CD4-positive, alpha-beta T cell treated with Interleukin-21 for 1 hour (primary cell): ENCODE measurements at regions not wholly inside any gene's neighbourhood (a gene's known extent, or its start where the extent isn't known, plus 50 kb on each side); places are given as distances from the start of the nearest gene placed in this dataset.

Source experiments
- DNase-seq: peaks from one replicate; pipeline ENCODE4 v3.0.0-alpha.2; 2020

DNA sequence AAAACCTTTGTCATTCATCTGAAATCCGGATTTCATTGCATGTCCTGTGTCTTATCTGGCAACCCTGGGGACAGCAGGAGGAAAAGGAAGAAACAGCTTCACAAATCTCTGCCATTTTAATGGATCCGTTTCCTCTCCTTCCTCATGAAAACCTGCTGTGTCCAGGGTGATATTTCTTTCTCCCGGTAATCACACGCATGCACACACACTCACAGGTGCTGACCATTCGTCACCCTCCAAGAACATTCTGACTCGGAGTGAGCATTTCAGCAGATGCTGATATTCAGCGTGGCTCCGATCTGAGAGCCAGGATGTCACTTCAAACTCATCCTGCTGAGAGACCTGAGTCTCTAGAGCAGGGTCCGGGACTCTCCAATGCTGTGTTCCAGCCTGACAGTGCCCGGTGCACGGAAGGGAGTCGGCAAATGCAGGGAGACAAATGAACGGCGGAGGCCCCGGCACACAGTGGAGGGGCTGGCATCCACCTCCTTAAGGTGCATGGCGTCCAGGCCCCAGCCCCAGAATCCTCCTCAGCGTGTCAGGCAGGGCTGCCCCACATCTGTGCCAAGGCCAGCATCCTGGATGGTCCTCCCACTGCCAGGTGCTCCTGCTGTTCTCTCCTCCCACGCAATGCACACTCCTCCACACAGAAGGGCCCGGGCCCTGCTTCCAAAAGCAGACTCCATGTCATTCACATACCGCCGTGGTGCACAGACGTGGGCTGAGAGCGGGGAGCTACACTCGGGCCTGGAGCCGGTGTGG is 70.7 kb downstream of the RBFOX3 start:
- DNase-seq = no peak

DNA sequence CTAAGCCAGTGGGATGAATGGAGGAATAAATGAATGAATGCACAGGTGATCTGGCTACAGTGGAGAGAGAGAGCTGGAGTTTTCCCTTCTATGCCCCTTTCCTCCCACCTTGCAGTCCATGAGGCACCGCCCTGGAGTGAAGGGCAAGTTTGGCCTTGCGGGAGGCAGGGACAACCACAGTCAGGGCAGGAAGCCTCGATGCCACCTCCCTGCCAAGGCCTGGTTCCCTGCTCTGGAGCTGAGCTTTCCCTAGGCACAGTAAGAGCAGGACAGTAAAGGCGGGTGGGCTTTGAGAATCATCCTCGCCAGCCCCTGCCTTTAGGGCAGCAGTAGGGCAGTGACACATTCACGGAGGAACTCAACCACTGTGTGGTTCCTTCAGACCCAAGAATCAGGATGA is 72.6 kb downstream of the RBFOX3 start:
- DNase-seq = no peak

DNA sequence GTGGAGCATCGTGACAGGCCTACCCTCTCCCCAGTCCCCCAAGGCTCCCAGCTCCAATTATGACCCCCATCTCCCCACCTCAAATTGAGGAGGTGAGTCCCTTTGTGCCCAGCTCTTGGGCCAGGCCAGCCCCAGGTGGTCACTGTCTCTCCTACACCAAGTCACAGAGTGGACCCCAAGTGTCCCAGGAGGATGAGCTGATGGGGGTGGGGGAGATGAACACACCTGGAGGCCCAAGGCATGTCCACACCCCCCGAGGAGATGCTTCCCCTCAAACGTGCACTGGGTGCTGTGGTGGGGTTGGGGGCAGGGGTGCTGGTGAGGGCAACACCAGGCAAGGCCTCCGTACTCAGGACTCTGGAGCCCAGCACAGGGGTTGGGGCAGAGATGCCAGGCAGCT is 73.2 kb downstream of the RBFOX3 start:
- DNase-seq = no peak

DNA sequence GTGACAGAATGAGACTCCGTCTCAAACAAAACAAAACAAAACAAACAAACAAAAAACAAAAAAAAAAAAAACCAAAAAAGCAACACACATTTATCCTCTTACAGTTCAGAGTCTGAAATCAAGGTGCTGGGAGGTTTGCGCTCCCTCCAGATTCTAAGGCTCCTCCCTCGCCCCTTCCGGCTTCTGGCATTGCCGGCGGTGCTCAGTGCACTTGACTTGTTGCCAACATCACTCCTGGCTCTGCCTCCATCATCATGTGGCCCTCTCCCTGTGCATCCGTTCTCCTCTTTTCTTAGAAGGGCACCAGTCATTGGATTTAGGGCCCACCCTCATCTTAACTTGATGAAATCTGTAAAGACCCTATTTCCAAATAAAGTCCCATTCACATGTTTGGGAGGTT is 73.8 kb downstream of the RBFOX3 start:
- no peak for DNase-seq

DNA sequence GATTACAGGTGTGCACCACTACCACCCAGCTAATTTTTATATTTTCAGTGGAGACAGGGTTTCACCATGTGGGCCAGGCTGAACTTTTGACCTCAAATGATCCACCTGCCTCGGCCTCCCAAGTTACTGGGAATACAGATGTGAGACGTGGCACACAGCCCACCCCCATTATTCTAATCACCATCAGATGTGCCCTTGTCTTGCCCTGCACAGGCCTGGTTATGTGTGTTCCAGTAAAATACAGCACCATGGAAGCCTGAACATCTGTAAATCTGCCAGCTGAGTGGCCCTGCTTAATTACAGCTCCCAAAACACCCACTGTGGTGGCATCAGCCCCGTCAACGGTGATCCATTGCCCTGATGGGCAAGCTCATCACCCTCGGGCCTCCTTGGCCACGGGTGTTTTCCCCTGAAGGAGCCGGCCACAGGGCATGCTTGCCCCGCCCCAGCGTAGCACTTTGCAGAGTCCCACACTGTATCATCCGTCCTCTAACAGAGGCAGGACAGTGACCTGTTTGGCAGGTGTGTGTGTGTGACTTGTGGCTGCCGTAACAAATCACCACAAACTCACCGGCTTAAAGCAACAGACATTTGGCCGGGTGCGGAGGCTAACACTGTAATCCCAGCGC is 74.5 kb downstream of the RBFOX3 start:
- no peak for DNase-seq

DNA sequence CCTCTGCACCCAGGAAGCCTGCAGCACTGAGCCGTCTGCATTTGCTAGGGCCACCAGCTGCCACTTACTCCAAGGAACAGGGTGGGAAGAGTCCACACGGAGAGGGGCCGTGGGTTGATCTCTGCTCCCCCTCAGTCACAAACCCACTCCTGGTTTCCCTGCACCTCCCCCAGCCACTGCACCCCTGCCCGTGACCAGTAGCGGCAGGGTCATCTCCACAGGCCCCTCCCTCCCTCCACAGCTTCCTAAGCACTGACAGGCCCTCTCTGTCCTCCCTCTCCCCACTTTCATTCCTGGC is 75.2 kb downstream of the RBFOX3 start:
- no peak for DNase-seq

DNA sequence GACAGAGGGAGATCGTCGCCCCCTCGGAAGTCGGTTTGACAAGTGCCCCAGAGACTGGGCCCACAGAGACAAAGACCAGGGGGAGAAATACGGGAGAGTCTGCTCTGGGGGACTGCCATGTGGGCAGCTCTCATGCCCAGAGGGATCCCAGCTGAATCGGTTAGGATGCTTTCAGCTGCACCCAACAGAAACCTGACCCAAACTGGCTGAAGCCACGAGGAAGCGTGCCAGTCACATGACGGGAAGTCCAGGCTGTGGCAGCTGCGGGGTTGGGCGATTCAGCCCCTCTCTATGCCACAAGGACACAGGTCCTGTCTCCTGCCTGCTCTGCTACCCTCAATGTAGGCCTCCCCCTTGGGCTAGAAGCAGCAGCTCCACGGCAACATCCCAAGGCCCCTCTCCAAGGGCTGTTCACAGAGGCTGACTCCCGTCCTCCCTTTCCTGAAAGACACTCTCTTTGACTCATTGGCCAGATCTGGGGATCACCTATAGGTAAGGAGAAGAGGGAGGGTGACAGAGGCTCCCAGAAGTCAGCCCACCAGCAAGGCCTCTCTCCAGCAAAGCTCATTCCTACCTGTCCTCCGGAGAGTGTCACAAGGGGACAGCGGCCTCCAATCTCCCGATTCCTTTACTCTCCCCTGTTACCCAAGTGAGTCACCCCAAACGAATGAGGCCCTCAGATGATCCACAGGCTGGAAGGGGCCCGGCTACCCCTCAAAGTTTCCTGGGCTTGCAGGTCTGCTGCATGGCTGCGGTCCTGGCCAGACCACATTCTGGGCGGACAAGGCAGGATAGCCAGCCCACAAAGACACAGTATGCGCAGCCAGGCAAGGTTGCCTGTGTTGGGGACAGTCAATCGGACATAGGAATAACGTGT is 75.8 kb downstream of the RBFOX3 start:
- no peak for DNase-seq

DNA sequence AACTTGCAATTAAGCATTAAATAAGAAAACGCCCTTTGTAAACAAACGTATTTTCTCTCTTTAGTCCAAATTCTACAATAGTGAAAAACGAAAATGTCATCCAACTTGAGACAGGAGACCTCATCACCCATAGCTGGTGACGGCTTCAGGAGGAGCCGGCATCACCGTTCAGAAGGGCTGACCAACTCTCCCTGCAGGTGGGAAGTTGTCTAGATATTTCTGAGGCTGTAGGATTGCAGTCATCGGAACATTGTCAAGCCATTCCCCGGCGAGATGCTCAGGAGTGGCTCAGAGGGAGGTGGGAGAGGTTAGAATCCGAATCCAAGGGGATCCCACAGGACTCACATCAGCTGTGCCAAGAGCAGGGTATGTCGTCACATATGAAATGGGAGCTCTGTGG is 76.7 kb downstream of the RBFOX3 start:
- no peak for DNase-seq

DNA sequence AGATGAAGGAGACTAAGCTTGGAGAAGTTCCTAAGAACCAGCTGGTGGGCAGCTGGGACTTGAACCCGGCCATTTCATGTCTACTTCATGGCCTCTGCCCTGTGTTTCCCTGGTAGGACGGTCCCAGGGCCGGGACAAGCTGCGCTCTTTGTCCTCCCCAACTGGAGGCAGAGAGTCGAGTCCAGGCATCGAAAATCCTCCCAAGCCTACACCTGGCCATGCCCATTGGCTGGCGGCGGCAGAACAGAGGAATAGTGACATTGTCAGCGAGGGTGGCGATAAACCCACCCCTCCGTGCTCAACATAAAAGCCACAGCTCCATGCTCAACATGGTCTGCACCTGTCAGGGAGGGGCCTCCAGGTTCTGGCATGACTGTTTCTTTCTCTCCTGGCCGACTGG is 77.7 kb downstream of the RBFOX3 start:
- DNase-seq = no peak

DNA sequence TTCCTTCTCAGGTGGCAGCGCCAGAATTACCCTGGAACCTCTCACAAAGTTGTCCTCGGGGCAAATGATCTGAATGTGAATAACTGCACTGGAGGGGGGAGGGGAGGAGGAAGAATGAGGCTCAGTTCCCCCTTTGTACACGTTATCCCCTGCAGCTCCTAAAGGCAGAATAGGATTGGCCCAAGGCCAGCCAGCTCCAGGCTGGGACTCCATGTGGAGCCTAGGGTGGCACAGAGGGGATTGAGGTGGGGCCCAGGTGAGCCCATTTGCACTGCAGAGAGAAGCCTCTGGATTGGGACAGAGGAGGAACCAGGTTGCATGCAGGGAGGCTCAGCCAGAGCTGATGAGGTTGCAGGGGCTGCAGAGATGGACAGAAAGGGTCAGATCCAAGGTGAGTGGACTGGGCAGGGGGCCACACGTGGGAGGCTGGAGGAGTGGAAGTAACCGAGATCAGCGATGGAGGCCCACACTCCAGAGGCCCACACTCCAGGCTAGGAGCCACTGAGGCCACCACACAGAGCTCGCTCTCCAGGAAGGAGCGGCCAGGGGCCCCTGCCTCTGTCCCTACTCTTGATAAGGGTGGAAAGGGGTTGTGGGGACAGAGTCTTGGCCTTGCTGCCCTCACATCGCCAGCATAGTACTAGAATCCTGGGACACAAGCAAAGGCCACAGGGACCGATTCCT is 78.6 kb downstream of the RBFOX3 start:
- DNase-seq = no peak

DNA sequence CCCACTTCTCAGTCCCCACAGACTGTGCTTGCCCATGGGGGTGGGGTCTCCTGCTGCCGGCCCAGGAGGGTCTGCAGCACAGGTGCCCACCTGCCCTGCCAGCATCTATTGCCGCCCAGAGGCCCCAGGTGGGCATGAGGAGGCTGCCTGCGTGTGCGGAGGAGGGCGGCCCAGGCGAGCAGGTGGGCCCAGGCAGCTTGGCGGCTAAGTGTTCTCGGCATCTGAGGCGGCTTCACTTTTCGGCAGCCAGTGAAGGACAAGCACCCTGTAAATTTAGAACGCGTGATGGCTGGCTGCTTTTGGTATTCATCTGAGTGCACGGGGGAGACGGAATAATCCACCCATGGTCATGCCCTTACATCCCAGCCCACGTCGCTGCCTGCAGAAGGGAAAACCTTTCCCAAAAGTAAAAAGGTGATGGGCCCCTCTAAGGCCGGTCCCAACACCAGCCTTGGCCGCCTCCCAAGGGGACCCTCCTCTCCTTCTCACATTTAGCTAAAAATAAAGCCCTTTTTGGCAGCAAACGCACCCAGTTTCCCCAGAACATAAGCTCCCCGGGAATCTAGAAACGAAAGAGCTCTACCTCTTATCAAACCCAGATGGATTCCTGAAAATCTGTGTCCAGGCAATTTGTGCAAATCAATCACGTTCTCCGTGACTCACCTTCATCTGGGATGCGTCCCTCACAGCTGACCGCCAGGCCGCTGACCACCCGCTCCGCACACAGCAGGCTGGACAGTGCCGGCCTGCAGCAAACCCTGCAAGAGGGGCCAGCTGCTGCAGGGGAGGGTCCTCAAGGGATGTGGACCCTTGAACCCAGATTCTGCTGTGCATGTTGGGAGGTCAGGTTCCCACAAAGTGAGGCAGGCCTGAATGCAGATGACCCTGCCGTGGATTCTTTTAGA is 79.4 kb downstream of the RBFOX3 start:
- no peak for DNase-seq

DNA sequence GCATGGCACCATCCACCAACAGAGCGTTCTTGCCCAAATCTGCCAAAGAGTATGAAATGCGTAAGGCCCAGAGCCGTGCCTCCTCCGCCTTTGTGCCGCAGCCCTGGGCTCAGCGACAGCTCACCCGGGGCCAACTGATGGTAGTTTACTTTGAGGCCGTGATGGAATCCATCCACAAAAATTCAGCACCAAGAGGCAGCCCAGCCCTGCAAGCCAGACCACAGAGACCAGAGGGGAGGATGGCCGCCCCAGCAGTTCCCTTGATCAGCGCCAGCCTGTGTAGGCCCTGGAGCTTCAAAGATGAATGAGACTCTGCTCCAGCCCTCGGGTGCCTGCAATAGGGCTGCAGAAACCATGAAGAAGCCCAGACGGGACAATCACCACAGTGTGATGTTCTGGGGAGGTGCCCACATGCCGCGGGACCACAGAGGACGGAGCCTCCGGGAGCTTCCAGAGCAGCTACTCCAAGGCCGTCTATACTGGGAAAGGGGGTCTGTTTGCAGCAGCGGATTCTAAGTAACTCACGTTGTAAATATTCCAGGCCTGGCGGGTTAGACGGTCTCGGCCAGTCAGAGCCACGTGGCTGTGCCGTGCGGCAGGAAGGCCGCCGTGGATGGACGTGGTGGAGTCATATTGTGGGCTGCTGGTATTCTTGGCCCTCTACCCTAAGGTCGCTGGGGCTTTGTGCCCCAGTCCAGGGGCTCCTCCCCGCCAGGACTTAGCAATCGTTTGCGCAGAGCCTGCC is 80.3 kb downstream of the RBFOX3 start:
- no peak for DNase-seq

DNA sequence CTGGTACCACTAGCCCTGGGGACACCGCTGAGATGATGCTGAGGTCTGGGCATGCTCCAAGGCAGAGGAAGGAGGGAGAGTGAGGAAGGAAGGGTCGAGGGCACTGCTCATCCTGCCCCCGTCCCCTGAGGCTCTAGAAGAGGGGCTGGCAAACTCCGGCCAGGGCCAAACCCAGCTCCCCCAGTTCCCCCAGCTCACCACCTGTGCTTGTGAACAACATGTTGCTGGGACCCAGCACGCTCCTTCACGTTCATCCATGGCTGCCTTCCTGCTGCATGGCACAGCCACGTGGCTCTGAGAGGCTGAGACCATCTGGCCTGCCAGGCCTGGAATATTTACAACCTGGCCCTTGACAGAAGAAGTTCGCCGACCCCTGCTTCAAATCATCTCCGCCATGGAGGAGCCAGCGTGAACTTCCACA is 81.2 kb downstream of the RBFOX3 start:
- DNase-seq = no peak

DNA sequence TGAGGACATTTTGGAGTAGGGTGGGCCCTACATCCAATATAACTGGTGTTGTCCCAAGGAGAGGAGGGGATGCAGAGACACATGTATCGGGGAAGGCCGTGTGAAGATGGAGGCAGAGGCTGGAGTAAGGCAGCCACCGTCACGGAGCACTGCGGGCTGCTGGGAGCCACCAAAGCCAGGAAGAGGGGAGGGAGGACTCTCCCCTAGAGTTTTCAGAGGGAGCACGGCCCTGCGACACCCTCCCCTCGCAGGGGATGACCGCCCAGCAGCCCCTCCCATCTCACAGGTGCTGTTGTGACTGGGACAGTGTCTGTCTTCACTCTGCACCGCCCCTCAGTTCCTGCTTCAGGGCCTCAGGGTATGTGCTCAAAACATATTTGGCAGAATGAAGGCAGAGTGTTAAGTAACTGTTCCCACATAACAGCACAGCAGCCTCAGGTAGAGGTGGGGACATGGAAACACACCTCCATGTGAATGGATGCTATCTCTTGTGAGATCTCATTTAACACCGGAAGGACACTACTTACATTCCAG is 82.2 kb downstream of the RBFOX3 start:
- no peak for DNase-seq

DNA sequence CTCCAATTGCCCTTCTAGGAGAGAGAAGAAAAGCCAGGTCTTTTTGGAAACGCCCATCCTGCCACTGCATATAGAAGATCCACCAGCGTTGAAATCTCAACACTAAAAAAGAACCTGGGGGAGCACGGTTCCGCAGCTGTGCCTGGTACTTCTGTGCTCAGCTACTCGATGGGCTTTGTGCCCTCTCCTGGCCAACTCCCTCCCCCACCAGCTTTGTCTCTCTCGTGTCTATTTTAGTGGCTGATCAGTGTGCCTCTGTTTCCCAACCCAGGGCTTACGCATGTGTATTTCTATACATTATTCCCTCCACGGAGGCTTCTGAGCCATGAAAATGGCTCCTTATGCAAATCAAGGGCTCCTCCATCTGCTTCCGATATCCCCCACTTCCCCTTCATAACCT is 83.5 kb downstream of the RBFOX3 start:
- DNase-seq = no peak

DNA sequence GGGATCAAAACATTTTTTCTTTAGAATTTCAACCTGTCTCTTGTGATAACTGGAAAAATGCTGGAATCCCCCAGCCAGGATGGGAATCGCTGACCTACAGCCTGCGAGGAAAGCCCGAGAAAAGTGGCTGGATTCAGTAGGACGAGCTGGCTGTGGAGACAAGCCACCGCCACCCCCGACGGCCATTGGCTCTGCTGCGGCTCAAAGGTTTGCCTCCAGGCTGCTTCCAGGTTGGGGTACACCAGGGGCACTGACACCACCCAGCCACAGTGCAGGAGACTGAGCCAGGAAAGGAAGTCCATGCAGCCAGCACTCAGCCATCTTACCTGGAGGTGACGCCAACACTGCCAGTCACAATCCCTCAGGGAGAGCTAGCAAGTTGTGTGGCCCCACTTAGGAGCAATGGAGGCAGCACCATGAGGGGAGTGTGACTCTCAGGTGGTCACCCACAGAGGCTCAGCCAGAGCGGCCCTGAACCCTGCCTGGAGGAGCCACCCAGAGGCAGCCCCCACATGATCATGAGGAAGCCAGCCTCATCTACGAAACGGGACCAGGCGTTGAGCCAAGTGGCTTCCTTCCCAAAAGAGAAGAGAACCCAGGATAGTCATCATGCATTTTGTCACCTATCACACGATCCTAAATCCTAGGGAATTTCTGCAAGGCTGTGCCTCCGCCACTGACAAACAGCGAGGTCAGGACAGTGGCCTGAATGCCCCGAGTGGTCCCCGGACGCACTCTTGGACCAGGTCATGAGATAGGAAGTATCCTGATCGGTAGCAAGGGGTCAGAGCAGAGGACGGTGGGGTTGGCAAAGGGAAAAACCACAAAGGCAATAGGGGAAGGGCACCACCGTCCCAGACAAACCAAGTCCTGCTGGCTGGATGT is 84.8 kb downstream of the RBFOX3 start:
- DNase-seq = no peak

DNA sequence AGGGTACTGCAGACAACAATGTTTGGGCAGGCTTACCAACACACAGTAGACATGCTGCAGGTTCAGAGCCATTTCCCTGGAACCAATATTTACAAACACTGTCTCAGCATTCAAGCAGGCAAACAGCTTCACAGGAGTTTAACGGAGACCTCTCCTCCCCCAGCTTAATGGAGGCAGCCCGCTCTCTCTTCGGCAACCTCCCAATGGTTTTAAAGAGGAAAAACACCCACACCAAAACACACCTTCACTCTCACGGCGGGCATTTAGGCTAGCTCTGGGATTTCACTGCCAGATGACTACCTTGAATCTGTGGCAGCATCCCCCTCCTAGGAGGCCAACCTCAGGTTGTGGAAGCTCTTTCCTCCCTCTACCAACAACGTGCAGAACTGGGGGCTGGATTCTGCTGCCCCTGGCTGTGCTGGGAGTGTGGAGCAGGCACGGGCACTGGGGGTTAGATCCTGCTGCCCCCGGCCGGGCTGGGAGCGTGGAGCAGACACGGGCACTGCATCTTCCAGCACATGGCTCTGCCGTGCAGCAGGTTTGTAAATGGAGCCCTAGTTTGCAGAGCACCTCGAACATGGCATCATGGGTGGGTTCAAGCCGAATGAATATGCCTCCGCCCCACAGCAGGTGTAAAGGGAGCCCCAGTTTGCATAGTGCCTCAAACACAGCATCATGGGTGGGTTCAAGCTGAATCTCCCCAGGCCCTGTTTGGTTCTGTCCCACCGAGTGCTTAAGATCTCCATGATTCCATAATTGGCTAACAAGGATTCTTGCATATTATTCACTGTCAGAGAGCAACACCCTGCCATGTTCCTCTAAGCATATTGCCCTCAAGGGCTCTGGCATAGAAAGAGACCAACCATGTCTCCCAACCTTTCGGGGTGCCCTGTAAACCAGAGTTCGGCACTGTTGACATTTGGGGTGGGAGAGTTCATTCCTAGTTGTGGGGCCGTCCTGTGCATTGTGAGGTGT is 86.4 kb downstream of the RBFOX3 start:
- DNase-seq = no peak

DNA sequence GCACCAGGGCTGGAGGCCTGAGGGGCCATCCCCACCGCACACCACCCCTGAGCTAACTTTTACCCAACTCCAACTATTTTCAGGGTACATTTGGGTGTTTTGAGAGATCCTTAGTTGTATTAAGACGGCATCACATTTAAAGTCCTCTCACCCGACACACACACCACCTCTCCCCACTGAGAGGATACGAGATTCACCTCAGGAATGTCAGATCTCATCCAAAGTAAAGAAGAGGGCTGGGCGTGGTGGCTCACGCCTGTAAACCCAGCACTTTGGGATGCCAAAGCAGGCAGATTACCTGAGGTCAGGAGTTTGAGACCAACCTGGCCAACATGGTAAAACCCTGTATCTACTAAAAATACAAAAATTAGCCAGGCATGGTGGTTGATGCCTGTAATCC is 88.4 kb downstream of the RBFOX3 start:
- no peak for DNase-seq

DNA sequence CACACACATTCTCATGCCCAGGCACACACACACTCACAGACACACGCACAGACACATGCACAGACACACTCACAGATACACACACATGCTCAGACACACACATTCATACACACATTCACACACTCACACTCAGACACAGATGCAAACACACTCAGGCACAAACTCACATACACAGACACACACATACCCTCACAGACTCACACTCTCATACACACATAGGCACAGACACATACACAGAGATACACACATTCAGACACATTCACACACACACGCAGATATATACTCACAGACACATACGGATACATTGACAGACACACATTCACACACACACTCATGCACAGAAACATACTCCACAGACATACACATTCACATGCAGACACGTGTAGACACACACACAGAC is 89.6 kb downstream of the RBFOX3 start:
- no peak for DNase-seq
